ENCODE measurements at regions not wholly inside any gene's neighbourhood (a gene's known extent, or its start where the extent isn't known, plus 50 kb on each side); places are given as distances from the start of the nearest gene placed in this dataset.
"Not testable (repeated sequence)": the region's sequence is repeated elsewhere in the genome, so short reads cannot be mapped to it uniquely, and the experiment has no call there.

DNA sequence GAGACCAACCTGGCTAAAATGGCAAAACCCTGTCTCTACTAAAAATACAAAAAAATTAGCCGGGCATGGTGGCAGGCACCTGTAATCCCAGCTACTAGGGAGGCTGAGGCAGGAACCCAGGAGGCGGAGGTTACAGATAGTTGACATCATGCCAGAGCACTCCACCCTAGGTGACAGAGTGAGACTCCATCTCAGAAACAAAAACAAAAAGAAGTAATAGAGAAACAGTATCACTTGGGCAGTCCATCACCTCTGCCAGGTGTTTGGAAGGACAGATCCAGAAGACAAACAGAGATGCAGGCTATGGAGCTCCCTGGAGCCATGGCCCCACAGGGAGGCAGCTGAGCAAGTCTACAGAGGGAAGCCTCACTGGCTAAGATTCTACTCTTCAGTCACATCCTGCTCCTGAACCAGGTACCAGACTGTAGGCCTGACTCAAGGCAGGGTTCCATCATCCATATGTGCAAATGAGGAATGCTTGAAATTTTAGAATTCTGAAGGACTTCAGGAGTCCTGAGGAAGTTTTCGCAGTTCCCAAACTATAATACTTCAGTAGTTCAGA, 81.4 kb upstream of the CPEB2 start:
- Mint-ChIP-seq H3K27me3 (peaks cover 3 to 15% of the 10 kb centered on the region in 2 donors), H3K27ac (no peak overlapping the region), H3K4me1 (no peaks in the 10 kb centered on the region), H3K36me3 (peaks cover 0 to 2% (median 0%) of the 10 kb centered on the region in 3 donors), H3K4me3 (no peak overlapping the region), H3K9me3 (peaks cover 0 to 2% (median 0%) of the 10 kb centered on the region in 5 donors)
- no peaks in the 10 kb centered on the region for H3K9me3 ChIP-seq (ENCODE audit: low read length)
- ChIA-PET CTCF (no interaction called here), POLR2A (no interaction called here)
- H3K27me3 ChIP-seq (ENCODE audit: insufficient read depth, low read length, poor library complexity, severe bottlenecking) = no peaks in the 10 kb centered on the region
- H3K27ac ChIP-seq (ENCODE audit: low read depth, low read length) = no peak overlapping the region
- no peaks in the 10 kb centered on the region for H3K36me3 ChIP-seq (ENCODE audit: insufficient read depth, low read length)
- no peaks in the 10 kb centered on the region for H3K4me1 ChIP-seq (ENCODE audit: insufficient read depth, low read length)
- peak in 2 of 5 donors; percentile 1 to 13 for DNase-seq
- H3K4me3 ChIP-seq (ENCODE audit: low read length) = no peak overlapping the region

DNA sequence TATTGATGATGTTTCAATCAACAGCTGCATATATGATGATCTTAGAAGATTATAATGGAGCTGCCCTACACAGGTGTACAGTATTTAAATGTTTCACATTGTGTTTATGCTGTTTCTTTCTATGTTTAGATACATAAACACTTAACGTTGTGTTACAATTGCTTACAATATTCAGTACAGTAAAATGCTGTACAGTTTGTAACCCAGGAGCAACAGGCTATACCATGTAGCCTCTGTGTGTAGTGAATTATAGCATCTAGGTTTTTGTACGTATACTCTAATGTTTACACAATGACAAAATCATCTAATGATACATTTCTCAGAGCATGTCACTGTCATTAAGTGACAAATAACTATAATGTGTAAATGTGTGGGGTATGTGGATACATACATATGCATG, 80.5 kb upstream of the CPEB2 start:
- H3K27me3 ChIP-seq (ENCODE audit: insufficient read depth, low read length, poor library complexity, severe bottlenecking); H3K4me1 ChIP-seq (ENCODE audit: insufficient read depth, low read length); H3K27ac Mint-ChIP-seq; POLR2A ChIA-PET; DNase-seq; H3K4me3 Mint-ChIP-seq; H3K36me3 Mint-ChIP-seq; H3K36me3 ChIP-seq (ENCODE audit: insufficient read depth, low read length); CTCF ChIA-PET; H3K9me3 Mint-ChIP-seq; H3K4me3 ChIP-seq (ENCODE audit: low read length); H3K27me3 Mint-ChIP-seq; H3K4me1 Mint-ChIP-seq; H3K27ac ChIP-seq (ENCODE audit: low read depth, low read length); H3K9me3 ChIP-seq (ENCODE audit: low read length): not testable (repeated sequence)

DNA sequence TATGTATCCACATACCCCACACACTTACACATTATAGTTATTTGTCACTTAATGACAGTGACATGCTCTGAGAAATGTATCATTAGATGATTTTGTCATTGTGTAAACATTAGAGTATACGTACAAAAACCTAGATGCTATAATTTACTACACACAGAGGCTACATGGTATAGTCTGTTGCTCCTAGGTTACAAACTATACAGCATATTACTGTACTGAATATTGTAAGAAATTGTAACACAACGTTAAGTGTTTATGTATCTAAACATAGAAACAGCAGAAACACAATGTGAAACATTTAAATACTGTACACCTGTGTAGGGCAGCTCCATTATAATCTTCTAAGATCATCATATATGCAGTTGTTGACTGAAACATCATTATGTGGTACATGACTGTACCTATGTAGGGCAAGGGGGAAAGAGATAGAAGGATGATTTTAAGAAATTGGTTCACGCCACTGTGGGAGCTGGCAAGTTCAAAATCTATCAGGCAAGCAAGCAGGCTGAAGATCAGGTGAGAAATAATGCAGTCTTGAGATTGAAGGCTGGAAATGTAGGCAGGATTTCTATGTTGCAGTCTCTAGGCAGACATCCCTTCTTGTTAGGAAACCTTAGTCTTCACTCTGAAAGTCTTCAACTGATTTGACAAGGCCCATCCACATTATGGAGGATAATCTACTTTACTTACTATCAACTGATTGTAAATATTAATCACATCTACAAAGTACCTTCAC, 78.0 kb upstream of the CPEB2 start:
- POLR2A ChIA-PET = no interaction called here

DNA sequence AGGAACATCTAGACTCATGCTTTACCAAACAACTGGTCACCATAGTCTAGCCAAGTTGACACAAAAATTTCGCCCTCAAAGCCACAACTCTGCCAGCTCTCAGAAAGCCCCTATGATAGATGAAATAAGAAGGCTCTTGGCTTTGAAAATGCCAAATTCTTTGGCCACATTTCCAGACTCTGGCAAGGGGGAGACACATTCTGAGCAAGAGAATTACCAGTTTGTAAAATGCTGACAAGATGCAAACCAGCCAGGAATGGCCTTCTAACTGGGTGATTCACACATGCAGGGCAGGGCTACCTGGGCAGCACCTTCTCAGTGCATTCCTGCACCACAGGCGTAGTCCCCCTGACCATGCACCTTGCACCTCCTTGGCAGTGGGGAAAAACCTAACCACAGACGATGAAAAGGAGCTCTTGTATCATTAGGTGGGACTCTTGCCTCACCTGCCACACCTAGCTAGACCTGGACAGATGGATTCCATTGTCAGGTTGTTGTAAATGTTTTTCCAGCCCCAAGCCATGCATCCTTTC, 77.4 kb upstream of the CPEB2 start:
- ChIA-PET POLR2A (no interaction called here), CTCF (no interaction called here)
- H3K9me3 ChIP-seq (ENCODE audit: low read length) = no peaks in the 10 kb centered on the region
- Mint-ChIP-seq H3K27me3 (peaks cover 0 to 5% of the 10 kb centered on the region in 2 donors), H3K4me1 (no peaks in the 10 kb centered on the region), H3K36me3 (no peaks in the 10 kb centered on the region), H3K27ac (no peak overlapping the region), H3K4me3 (no peak overlapping the region), H3K9me3 (no peaks in the 10 kb centered on the region)
- no peak overlapping the region for H3K27ac ChIP-seq (ENCODE audit: low read depth, low read length)
- H3K27me3 ChIP-seq (ENCODE audit: insufficient read depth, low read length, poor library complexity, severe bottlenecking) = no peaks in the 10 kb centered on the region
- DNase-seq = peak in 3 of 5 donors; percentile 10 to 51 (median 10)
- H3K36me3 ChIP-seq (ENCODE audit: insufficient read depth, low read length) = no peaks in the 10 kb centered on the region
- no peaks in the 10 kb centered on the region for H3K4me1 ChIP-seq (ENCODE audit: insufficient read depth, low read length)
- H3K4me3 ChIP-seq (ENCODE audit: low read length) = no peak overlapping the region

More for the DNA sequence above, 78.0 kb upstream of the CPEB2 start:
- H3K9me3 ChIP-seq (ENCODE audit: low read length) = no peaks in the 10 kb centered on the region
- peaks cover 0 to 4% of the 10 kb centered on the region in 2 donors for H3K27me3 Mint-ChIP-seq
- DNase-seq = peak in 2 of 5 donors; percentile 10 to 22
- no peaks in the 10 kb centered on the region for H3K4me1 ChIP-seq (ENCODE audit: insufficient read depth, low read length)
- CTCF ChIA-PET = no interaction called here
- no peak overlapping the region for H3K4me3 ChIP-seq (ENCODE audit: low read length)
- H3K4me1 Mint-ChIP-seq = no peaks in the 10 kb centered on the region
- H3K9me3 Mint-ChIP-seq = no peaks in the 10 kb centered on the region
- H3K27ac Mint-ChIP-seq = no peak overlapping the region
- H3K36me3 ChIP-seq (ENCODE audit: insufficient read depth, low read length) = no peaks in the 10 kb centered on the region
- H3K27me3 ChIP-seq (ENCODE audit: insufficient read depth, low read length, poor library complexity, severe bottlenecking) = no peaks in the 10 kb centered on the region
- no peak overlapping the region for H3K4me3 Mint-ChIP-seq
- no peaks in the 10 kb centered on the region for H3K36me3 Mint-ChIP-seq
- no peak overlapping the region for H3K27ac ChIP-seq (ENCODE audit: low read depth, low read length)

DNA sequence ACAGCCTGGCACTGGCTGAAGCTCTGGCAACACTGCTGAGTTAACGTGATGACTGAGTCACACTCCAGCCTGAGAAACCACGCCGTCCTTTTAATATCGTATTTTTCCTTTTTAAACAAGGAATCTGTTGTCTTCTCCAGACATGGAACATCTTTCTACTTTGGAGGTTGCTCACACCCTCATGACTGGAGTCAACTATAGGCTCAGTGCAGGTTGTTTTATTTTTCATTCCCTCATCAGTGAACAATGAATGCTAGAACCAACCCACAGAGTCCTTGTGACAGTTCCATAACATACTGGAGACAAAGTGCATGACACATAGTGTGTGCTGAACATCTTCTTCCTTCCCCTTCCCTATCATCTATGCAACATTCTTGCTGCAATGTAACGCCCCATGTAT, 76.8 kb upstream of the CPEB2 start:
- Histone ChIP-seq H3K9me3 (ENCODE audit: low read length) (no peaks in the 10 kb centered on the region), H3K4me3 (ENCODE audit: low read length) (no peak overlapping the region), H3K27me3 (ENCODE audit: insufficient read depth, low read length, poor library complexity, severe bottlenecking) (no peaks in the 10 kb centered on the region), H3K36me3 (ENCODE audit: insufficient read depth, low read length) (no peaks in the 10 kb centered on the region), H3K27ac (ENCODE audit: low read depth, low read length) (no peak overlapping the region), H3K4me1 (ENCODE audit: insufficient read depth, low read length) (no peaks in the 10 kb centered on the region)
- ChIA-PET POLR2A (no interaction called here), CTCF (no interaction called here)
- peaks cover 0 to 5% of the 10 kb centered on the region in 2 donors for H3K27me3 Mint-ChIP-seq
- no peaks in the 10 kb centered on the region for H3K4me1 Mint-ChIP-seq
- no peaks in the 10 kb centered on the region for H3K36me3 Mint-ChIP-seq
- DNase-seq = no peak
- no peaks in the 10 kb centered on the region for H3K9me3 Mint-ChIP-seq
- no peak overlapping the region for H3K27ac Mint-ChIP-seq
- H3K4me3 Mint-ChIP-seq = no peak overlapping the region

DNA sequence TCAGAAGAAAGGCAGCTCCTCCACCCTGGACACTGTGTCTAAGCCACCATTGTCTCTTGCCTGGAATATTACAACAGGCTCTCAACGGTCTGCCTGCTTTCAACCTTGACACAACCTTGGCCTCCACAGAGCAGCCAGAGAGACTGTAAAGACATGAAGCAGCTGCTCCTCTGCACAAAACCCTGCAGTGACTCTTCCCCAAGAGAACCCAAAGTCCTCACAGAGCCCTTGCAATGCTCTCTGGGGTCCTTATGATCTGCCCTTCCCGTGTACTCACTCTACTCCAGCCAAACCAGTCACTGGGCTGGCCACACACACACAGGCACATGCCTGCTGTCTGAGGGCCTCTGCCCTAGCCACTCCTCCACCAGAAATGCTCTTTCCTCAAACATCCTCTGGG, 75.9 kb upstream of the CPEB2 start:
- Mint-ChIP-seq H3K4me1 (no peaks in the 10 kb centered on the region), H3K36me3 (no peaks in the 10 kb centered on the region), H3K9me3 (no peaks in the 10 kb centered on the region), H3K27ac (no peak overlapping the region), H3K4me3 (no peak overlapping the region), H3K27me3 (peaks cover 8 to 9% of the 10 kb centered on the region in 2 donors)
- H3K4me1 ChIP-seq (ENCODE audit: insufficient read depth, low read length) = no peaks in the 10 kb centered on the region
- no peaks in the 10 kb centered on the region for H3K36me3 ChIP-seq (ENCODE audit: insufficient read depth, low read length)
- no peaks in the 10 kb centered on the region for H3K9me3 ChIP-seq (ENCODE audit: low read length)
- CTCF ChIA-PET = no interaction called here
- H3K27me3 ChIP-seq (ENCODE audit: insufficient read depth, low read length, poor library complexity, severe bottlenecking) = no peaks in the 10 kb centered on the region
- H3K27ac ChIP-seq (ENCODE audit: low read depth, low read length) = no peak overlapping the region
- POLR2A ChIA-PET = no interaction called here
- no peak overlapping the region for H3K4me3 ChIP-seq (ENCODE audit: low read length)
- no peak for DNase-seq

DNA sequence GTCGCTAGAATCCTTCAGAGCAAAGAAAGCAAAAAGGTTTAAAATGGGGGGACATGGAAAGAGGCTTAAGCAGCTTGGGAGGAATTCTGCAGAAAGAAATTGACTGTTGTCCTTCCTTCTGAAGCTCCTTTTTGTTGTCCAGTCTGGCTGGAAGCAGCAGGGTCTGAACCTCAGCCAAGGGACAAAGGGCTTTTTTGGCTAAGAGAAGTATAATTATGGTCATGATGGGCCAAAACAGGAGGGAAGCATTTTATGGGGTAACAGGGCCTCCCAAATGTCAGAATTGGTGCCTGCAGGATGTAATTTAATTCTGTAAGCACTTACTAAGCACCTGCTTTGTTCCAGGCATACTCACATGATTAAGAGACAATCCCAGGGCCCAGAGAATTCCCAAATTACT, 74.2 kb upstream of the CPEB2 start:
- no peaks in the 10 kb centered on the region for H3K9me3 ChIP-seq (ENCODE audit: low read length)
- Mint-ChIP-seq H3K9me3 (no peaks in the 10 kb centered on the region), H3K27ac (no peak overlapping the region), H3K36me3 (no peaks in the 10 kb centered on the region), H3K4me3 (no peak overlapping the region), H3K27me3 (peaks cover 13 to 18% of the 10 kb centered on the region in 2 donors), H3K4me1 (no peaks in the 10 kb centered on the region)
- POLR2A ChIA-PET = no interaction called here
- H3K4me3 ChIP-seq (ENCODE audit: low read length) = no peak overlapping the region
- H3K4me1 ChIP-seq (ENCODE audit: insufficient read depth, low read length) = no peaks in the 10 kb centered on the region
- CTCF ChIA-PET = no interaction called here
- no peaks in the 10 kb centered on the region for H3K36me3 ChIP-seq (ENCODE audit: insufficient read depth, low read length)
- H3K27me3 ChIP-seq (ENCODE audit: insufficient read depth, low read length, poor library complexity, severe bottlenecking) = no peaks in the 10 kb centered on the region
- DNase-seq = no peak
- no peak overlapping the region for H3K27ac ChIP-seq (ENCODE audit: low read depth, low read length)

DNA sequence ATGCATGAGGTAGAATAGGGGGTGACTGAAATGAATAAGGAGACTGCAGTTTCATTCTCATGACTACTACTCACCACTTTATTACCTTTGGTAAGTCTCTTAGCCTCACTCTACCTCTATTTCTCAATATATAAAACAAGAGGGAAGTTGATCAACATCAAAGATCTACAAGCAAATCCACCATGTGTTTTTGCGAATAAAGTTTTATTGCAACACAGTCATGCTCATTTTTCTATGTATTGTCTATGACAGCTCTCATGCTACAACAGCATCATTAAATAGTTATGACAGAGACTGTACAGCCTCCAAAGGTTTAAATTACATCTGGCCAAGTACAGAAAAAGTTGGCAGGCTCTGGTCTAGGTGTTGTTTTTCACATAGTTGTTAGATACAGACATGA, 72.6 kb upstream of the CPEB2 start:
- Histone ChIP-seq H3K4me3 (ENCODE audit: low read length) (no peak overlapping the region), H3K27ac (ENCODE audit: low read depth, low read length) (no peak overlapping the region), H3K4me1 (ENCODE audit: insufficient read depth, low read length) (no peaks in the 10 kb centered on the region), H3K9me3 (ENCODE audit: low read length) (no peaks in the 10 kb centered on the region), H3K36me3 (ENCODE audit: insufficient read depth, low read length) (no peaks in the 10 kb centered on the region), H3K27me3 (ENCODE audit: insufficient read depth, low read length, poor library complexity, severe bottlenecking) (no peaks in the 10 kb centered on the region)
- Mint-ChIP-seq H3K27me3 (peaks cover 13 to 29% of the 10 kb centered on the region in 2 donors), H3K27ac (no peak overlapping the region), H3K4me1 (no peaks in the 10 kb centered on the region), H3K9me3 (no peaks in the 10 kb centered on the region), H3K4me3 (no peak overlapping the region), H3K36me3 (no peaks in the 10 kb centered on the region)
- ChIA-PET CTCF (no interaction called here), POLR2A (no interaction called here)
- DNase-seq = no peak

All from CD8-positive, alpha-beta memory T cell (primary cell).